NOMO-1 treated with dmso at 0.1 percent for 144 hours (cell line): ENCODE measurements at regions not wholly inside any gene's neighbourhood (a gene's known extent, or its start where the extent isn't known, plus 50 kb on each side); places are given as distances from the start of the nearest gene placed in this dataset.
"Not testable (repeated sequence)": the region's sequence is repeated elsewhere in the genome, so short reads cannot be mapped to it uniquely, and the experiment has no call there.

Experiments used
- DNase-seq: peaks from one replicate; lab custom pipeline; 2025; ENCODE audit not compliant: unreplicated experiment; lab: John Stamatoyannopoulos, UW

- no peak for DNase-seq
Measured at GRCh38 chr5:124961521-124961920, 215.1 kb upstream of the ZNF608 start.

GRCh38 chr5:124962111-124962510 lies 215.7 kb upstream of the ZNF608 start:
- no peak for DNase-seq

- no peak for DNase-seq
Measured at GRCh38 chr5:124962735-124963134, 216.3 kb upstream of the ZNF608 start.

GRCh38 chr5:124963236-124963919 lies 216.9 kb upstream of the ZNF608 start:
- DNase-seq: peak; percentile 67

GRCh38 chr5:124966741-124967140 lies 220.3 kb upstream of the ZNF608 start:
- not testable (repeated sequence) for DNase-seq

- not testable (repeated sequence) for DNase-seq
Measured at GRCh38 chr5:124970381-124970780, 223.9 kb upstream of the ZNF608 start.

GRCh38 chr5:124972703-124973102 lies 226.3 kb upstream of the ZNF608 start:
- DNase-seq: no peak

GRCh38 chr5:124973661-124974060 lies 227.2 kb upstream of the ZNF608 start:
- DNase-seq: no peak

- DNase-seq: no peak
Measured at GRCh38 chr5:124976086-124976485, 229.6 kb upstream of the ZNF608 start.

GRCh38 chr5:124979251-124979650 lies 232.8 kb upstream of the ZNF608 start:
- no peak for DNase-seq

GRCh38 chr5:124980163-124980941 lies 233.9 kb upstream of the ZNF608 start:
- no peak for DNase-seq

GRCh38 chr5:124981901-124982300 lies 235.5 kb upstream of the ZNF608 start:
- no peak for DNase-seq

- no peak for DNase-seq
Measured at GRCh38 chr5:124986170-124986569, 239.7 kb upstream of the ZNF608 start.

- DNase-seq: no peak
Measured at GRCh38 chr5:124986667-124987066, 240.2 kb upstream of the ZNF608 start.

GRCh38 chr5:124987786-124988185 lies 241.3 kb upstream of the ZNF608 start:
- not testable (repeated sequence) for DNase-seq

- no peak for DNase-seq
Measured at GRCh38 chr5:124990723-124991122, 244.3 kb upstream of the ZNF608 start.

GRCh38 chr5:124995421-124995820 lies 249.0 kb upstream of the ZNF608 start:
- no peak for DNase-seq

GRCh38 chr5:124996023-124996763 lies 249.8 kb upstream of the ZNF608 start:
- DNase-seq: no peak

- no peak for DNase-seq
Measured at GRCh38 chr5:124996764-124997077, 250.3 kb upstream of the ZNF608 start.

GRCh38 chr5:124997186-124997893 lies 250.9 kb upstream of the ZNF608 start:
- no peak for DNase-seq

GRCh38 chr5:124998520-124998919 lies 252.1 kb upstream of the ZNF608 start:
- DNase-seq: no peak
